ENCODE measurements at regions not wholly inside any gene's neighbourhood (a gene's known extent, or its start where the extent isn't known, plus 50 kb on each side); places are given as distances from the start of the nearest gene placed in this dataset.

GRCh38 chr2:122328816-122329215, 573.4 kb downstream of the TSN start:
- TF ChIP-seq POLR2AphosphoS5 (IDR thresholded peaks at IDR 0.05; ENCODE audit: low read depth) (no peak), GABPA (IDR thresholded peaks at IDR 0.05; ENCODE audit: low read depth) (no peak), CTCF (IDR thresholded peaks at IDR 0.05; ENCODE audit: insufficient read depth, low read length) (no peak)
- TF ChIP-seq, protein P1, sequence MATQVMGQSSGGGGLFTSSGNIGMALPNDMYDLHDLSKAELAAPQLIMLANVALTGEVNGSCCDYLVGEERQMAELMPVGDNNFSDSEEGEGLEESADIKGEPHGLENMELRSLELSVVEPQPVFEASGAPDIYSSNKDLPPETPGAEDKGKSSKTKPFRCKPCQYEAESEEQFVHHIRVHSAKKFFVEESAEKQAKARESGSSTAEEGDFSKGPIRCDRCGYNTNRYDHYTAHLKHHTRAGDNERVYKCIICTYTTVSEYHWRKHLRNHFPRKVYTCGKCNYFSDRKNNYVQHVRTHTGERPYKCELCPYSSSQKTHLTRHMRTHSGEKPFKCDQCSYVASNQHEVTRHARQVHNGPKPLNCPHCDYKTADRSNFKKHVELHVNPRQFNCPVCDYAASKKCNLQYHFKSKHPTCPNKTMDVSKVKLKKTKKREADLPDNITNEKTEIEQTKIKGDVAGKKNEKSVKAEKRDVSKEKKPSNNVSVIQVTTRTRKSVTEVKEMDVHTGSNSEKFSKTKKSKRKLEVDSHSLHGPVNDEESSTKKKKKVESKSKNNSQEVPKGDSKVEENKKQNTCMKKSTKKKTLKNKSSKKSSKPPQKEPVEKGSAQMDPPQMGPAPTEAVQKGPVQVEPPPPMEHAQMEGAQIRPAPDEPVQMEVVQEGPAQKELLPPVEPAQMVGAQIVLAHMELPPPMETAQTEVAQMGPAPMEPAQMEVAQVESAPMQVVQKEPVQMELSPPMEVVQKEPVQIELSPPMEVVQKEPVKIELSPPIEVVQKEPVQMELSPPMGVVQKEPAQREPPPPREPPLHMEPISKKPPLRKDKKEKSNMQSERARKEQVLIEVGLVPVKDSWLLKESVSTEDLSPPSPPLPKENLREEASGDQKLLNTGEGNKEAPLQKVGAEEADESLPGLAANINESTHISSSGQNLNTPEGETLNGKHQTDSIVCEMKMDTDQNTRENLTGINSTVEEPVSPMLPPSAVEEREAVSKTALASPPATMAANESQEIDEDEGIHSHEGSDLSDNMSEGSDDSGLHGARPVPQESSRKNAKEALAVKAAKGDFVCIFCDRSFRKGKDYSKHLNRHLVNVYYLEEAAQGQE (IDR thresholded peaks at IDR 0.05; ENCODE audit: insufficient replicate concordance, low read depth), result no peak

All from HL-60 (cell line).